H1 (cell line): ENCODE measurements at regions not wholly inside any gene's neighbourhood (a gene's known extent, or its start where the extent isn't known, plus 50 kb on each side); places are given as distances from the start of the nearest gene placed in this dataset.

Source experiments
- CTCF ChIA-PET: fragments of 300-600 bp; sonication (Branson Sonifier 250); formaldehyde crosslinking; loops from one replicate; lab custom pipeline; 2021; ENCODE audit not compliant: partially characterized antibody; lab: Charles Lee
- POLR2A ChIA-PET: fragments of 300-600 bp; sonication (Branson Sonifier 250); formaldehyde crosslinking; loops from one replicate; lab custom pipeline; 2021; ENCODE audit warnings: inconsistent platforms; ENCODE audit not compliant: partially characterized antibody; lab: Charles Lee
- DNase-seq, 2 experiments: peaks; one replicate each; pipeline versions ENCODE4 v3.0.0 to v3.0.0-alpha.2; 2010 to 2022; ENCODE audit warnings: low spot score in 2 of 2, low read depth in 1 of 2, mixed read lengths in 1 of 2
- FAIRE-seq: peaks from 2 replicates; lab custom pipeline; 2011; peaks lifted over from hg19 to GRCh38; lab: Jason Lieb, UNC
- H2AFZ ChIP-seq: 2 replicates; pipeline ENCODE4 v1.8.1; 2012; ENCODE audit warnings: low read length, inconsistent platforms
- H2AK5ac ChIP-seq: 2 replicates; pipeline ENCODE4 v1.6.1; 2013; ENCODE audit warnings: low read depth, low read length
- H2BK120ac ChIP-seq: replicated peaks from 2 replicates; pipeline ENCODE3; 2013; ENCODE audit warnings: low read depth, low read length, inconsistent platforms
- H2BK12ac ChIP-seq: 2 replicates; pipeline ENCODE4 v1.6.1; 2013; ENCODE audit warnings: low read depth, low read length
- H2BK15ac ChIP-seq: 2 replicates; pipeline ENCODE4 v1.6.1; 2013; ENCODE audit warnings: low read length
- H2BK20ac ChIP-seq: 2 replicates; pipeline ENCODE4 v1.6.1; 2013; ENCODE audit warnings: low read length
- H2BK5ac ChIP-seq: 2 replicates; pipeline ENCODE4 v1.6.1; 2013; ENCODE audit warnings: low read depth, low read length
- H3K14ac ChIP-seq: 2 replicates; pipeline ENCODE4 v1.6.1; 2013; ENCODE audit warnings: inconsistent platforms; ENCODE audit not compliant: insufficient read length
- H3K18ac ChIP-seq: 2 replicates; pipeline ENCODE4 v1.6.1; 2013; ENCODE audit warnings: low read length; ENCODE audit errors: extremely low read depth
- H3K23ac ChIP-seq: 2 replicates; pipeline ENCODE4 v1.6.1; 2013; ENCODE audit warnings: inconsistent platforms; ENCODE audit not compliant: insufficient read length
- H3K23me2 ChIP-seq: 2 replicates; pipeline ENCODE4 v1.6.1; 2013; ENCODE audit warnings: low read depth, low read length
- H3K27ac ChIP-seq: 2 replicates; pipeline ENCODE4 v1.6.1; 2011; ENCODE audit warnings: low read depth, low read length, inconsistent platforms
- H3K27me3 ChIP-seq, 4 experiments: replicated peaks in 1 of 4; 1 replicate in 1 of 4; 2 replicates in 3 of 4; pipeline versions ENCODE4 v1.6.1 to v1.8.1; 2011 to 2013; ENCODE audit warnings: low read length in 3 of 4, mild to moderate bottlenecking in 3 of 4, inconsistent platforms in 2 of 4, mixed read lengths in 2 of 4, moderate library complexity in 1 of 4; ENCODE audit not compliant: control insufficient read depth in 3 of 4, insufficient read depth in 3 of 4; ENCODE audit errors: extremely low read depth in 1 of 4
- H3K36me3 ChIP-seq, 4 experiments: 2 replicates each; pipeline versions ENCODE4 v1.6.1 to v1.8.1; 2011 to 2013; ENCODE audit warnings: mild to moderate bottlenecking in 4 of 4, low read length in 3 of 4, moderate library complexity in 2 of 4, control low read depth in 1 of 4, inconsistent platforms in 1 of 4; ENCODE audit not compliant: insufficient read depth in 4 of 4, control insufficient read depth in 2 of 4
- H3K4ac ChIP-seq: replicated peaks from 2 replicates; pipeline ENCODE3; 2013; ENCODE audit warnings: low read length, low read depth, mixed read lengths, inconsistent platforms; ENCODE audit not compliant: insufficient read length
- H3K4me1 ChIP-seq, 4 experiments: replicated peaks in 1 of 4; 1 replicate in 1 of 4; 2 replicates in 3 of 4; pipeline versions ENCODE4 v1.6.1 to v1.8.1; 2011 to 2013; ENCODE audit warnings: low read length in 3 of 4, inconsistent platforms in 2 of 4, mixed read lengths in 1 of 4; ENCODE audit not compliant: insufficient read depth in 4 of 4, control insufficient read depth in 3 of 4
- H3K4me2 ChIP-seq, 2 experiments: 2 replicates each; pipeline versions ENCODE4 v1.6.1 to v1.8.1; 2011 to 2013; ENCODE audit warnings: low read depth in 2 of 2, low read length in 2 of 2, control low read depth in 1 of 2, inconsistent platforms in 1 of 2, mild to moderate bottlenecking in 1 of 2; ENCODE audit not compliant: insufficient read depth in 1 of 2
- H3K4me3 ChIP-seq, 4 experiments: fragments of 200-600, 300-600 bp in 1 of 4; sonication (generic), shearing (Covaris generic), sonication (Bioruptor Twin) in 1 of 4; 2 replicates each; pipeline versions ENCODE4 v1.5.1 to v1.8.1; 2011 to 2016; ENCODE audit warnings: low read length in 4 of 4, low read depth in 3 of 4, control low read depth in 2 of 4, inconsistent platforms in 2 of 4, mild to moderate bottlenecking in 2 of 4, mixed read lengths in 1 of 4, moderate library complexity in 1 of 4; ENCODE audit not compliant: insufficient read depth in 2 of 4; ENCODE audit errors: extremely low read depth in 1 of 4
- H3K56ac ChIP-seq: replicated peaks from 2 replicates; pipeline ENCODE3; 2013; ENCODE audit warnings: low read depth, mild to moderate bottlenecking, mixed read lengths, low read length, inconsistent platforms; ENCODE audit not compliant: insufficient read length
- H3K79me1 ChIP-seq: 2 replicates; pipeline ENCODE4 v1.6.1; 2013; ENCODE audit warnings: low read depth, low read length, control low read depth
- H3K79me2 ChIP-seq, 2 experiments: 2 replicates each; pipeline versions ENCODE4 v1.6.1 to v1.8.1; 2012 to 2013; ENCODE audit warnings: low read length in 2 of 2, mild to moderate bottlenecking in 2 of 2, inconsistent platforms in 1 of 2; ENCODE audit not compliant: insufficient read depth in 2 of 2, control insufficient read depth in 1 of 2
- H3K9ac ChIP-seq, 4 experiments: replicated peaks in 1 of 4; 1 replicate in 1 of 4; 2 replicates in 3 of 4; pipeline versions ENCODE4 v1.6.1 to v1.8.1; 2011 to 2013; ENCODE audit warnings: low read depth in 3 of 4, low read length in 3 of 4, control low read depth in 2 of 4, mild to moderate bottlenecking in 2 of 4, moderate library complexity in 2 of 4, inconsistent platforms in 1 of 4; ENCODE audit errors: extremely low read depth in 1 of 4
- H3K9me3 ChIP-seq, 2 experiments: 2 replicates each; pipeline versions ENCODE4 v1.6.1 to v1.8.1; 2012 to 2013; ENCODE audit warnings: mild to moderate bottlenecking in 2 of 2, moderate library complexity in 2 of 2, control low read depth in 1 of 2, inconsistent platforms in 1 of 2, low read depth in 1 of 2, low read length in 1 of 2, mixed read lengths in 1 of 2; ENCODE audit not compliant: insufficient read depth in 2 of 2
- H4K20me1 ChIP-seq, 2 experiments: replicated peaks in 1 of 2; 2 replicates each; pipeline versions ENCODE3 to v1.8.1; 2011 to 2013; ENCODE audit warnings: inconsistent platforms in 2 of 2, low read length in 2 of 2, mild to moderate bottlenecking in 1 of 2; ENCODE audit not compliant: insufficient read depth in 2 of 2, control insufficient read depth in 1 of 2
- H4K5ac ChIP-seq: 2 replicates; pipeline ENCODE4 v1.6.1; 2013; ENCODE audit warnings: low read length, low read depth, mixed read lengths, inconsistent platforms; ENCODE audit not compliant: insufficient read length
- H4K8ac ChIP-seq: 2 replicates; pipeline ENCODE4 v1.8.0; 2013; ENCODE audit warnings: mild to moderate bottlenecking, moderate library complexity, low read length, inconsistent platforms; ENCODE audit not compliant: insufficient read depth; ENCODE audit errors: extremely low read depth
- H4K91ac ChIP-seq: replicated peaks from 2 replicates; pipeline ENCODE3; 2013; ENCODE audit warnings: low read length, mixed read lengths, inconsistent platforms; ENCODE audit not compliant: insufficient read length
- CHD1 ChIP-seq: IDR thresholded peaks from 2 replicates; pipeline ENCODE4 v1.6.1; 2012; ENCODE audit warnings: low read depth, low read length, improper control_type of control experiment
- WGBS, 2 experiments: shearing (Covaris generic) in 1 of 2; methylation state at CpG; one replicate each; pipeline versions ENCODE4 v1.1.6 to v1.1.7; 2013 to 2015; ENCODE audit warnings: low lambda C conversion rate in 2 of 2, mixed read lengths in 2 of 2, inconsistent platforms in 1 of 2, low coverage in 1 of 2, missing lambda C conversion rate in 1 of 2; ENCODE audit not compliant: insufficient replicate concordance in 2 of 2, insufficient coverage in 1 of 2, insufficient read length in 1 of 2; ENCODE audit errors: extremely low coverage in 1 of 2, missing lambda C conversion rate in 1 of 2; 5-methylcytosine and 5-hydroxymethylcytosine counted together

DNA sequence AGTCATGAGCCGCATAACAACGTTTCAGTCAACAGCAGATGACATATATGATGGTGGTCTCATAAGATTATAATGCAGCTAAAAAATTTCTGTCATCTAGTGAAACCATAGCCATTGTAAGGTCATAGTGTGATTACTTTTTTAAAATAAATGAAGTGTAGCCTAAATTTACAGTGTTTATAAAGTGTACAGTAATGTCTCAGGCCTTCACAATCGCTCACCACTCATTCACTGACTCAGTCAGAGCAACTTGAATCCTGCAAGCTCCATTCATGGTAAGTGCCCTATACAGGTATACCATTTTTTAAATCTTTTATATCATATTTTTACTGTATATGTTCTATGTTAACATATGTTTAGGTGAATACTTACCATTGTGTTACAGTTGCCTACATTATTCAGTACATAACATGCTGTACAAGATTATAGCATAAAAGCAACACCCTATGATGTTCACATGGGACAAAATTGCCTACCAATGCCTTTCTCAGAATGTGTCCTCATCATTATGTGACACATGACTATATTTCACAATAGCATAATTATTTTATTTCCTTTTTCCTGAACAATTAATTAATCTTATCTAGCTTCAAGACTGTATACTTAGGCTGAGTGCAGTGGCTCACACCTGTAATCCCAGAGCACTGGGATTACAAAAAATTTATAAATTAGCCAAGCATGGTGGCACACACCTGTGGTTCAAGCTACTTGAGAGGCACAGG is 1115.9 kb upstream of the ZEB2 start:
- Histone ChIP-seq H3K27ac (no peak overlapping the region), H3K4me3 (no peak overlapping the region), H4K20me1 (no peaks in the 10 kb centered on the region), H2BK120ac (no peak overlapping the region), H3K4me2 (no peak overlapping the region), H3K36me3 (no peaks in the 10 kb centered on the region), H3K18ac (no peak overlapping the region), H3K23me2 (no peaks in the 10 kb centered on the region; the same call in 1 of the 2 replicates), H4K5ac (no peak overlapping the region), H2BK20ac (no peak overlapping the region), H2BK15ac (no peak overlapping the region), H3K14ac (no peak overlapping the region), H3K79me2 (no peaks in the 10 kb centered on the region), H2BK12ac (no peak overlapping the region), H3K9ac (no peak overlapping the region), H3K27me3 (no peaks in the 10 kb centered on the region), H3K23ac (no peak overlapping the region), H3K9me3 (no peaks in the 10 kb centered on the region), H3K4me1 (no peaks in the 10 kb centered on the region), H4K8ac (no peak overlapping the region), H2AK5ac (no peak overlapping the region), H3K56ac (no peak overlapping the region), H2BK5ac (no peak overlapping the region), H4K91ac (no peak overlapping the region), H3K4ac (no peak overlapping the region), H3K79me1 (no peaks in the 10 kb centered on the region), H2AFZ (no peak overlapping the region)
- no peak for FAIRE-seq
- ChIA-PET POLR2A (no interaction called here), CTCF (interaction anchor here (0.7 to 1.7 kb wide), 3 partner anchors 10 to 32 kb away, joined by 3 to 5 read pairs (median 3); no protein-coding TSS in a partner anchor)
- no peak for TF ChIP-seq CHD1
- WGBS, 2 experiments, result 96% methylated on average over 3 of the region's 3 CpGs; no CpG with 5 or more reads in 1 of the 2 experiments
- no peak for DNase-seq
